ENCODE measurements at regions not wholly inside any gene's neighbourhood (a gene's known extent, or its start where the extent isn't known, plus 50 kb on each side); places are given as distances from the start of the nearest gene placed in this dataset.

DNA sequence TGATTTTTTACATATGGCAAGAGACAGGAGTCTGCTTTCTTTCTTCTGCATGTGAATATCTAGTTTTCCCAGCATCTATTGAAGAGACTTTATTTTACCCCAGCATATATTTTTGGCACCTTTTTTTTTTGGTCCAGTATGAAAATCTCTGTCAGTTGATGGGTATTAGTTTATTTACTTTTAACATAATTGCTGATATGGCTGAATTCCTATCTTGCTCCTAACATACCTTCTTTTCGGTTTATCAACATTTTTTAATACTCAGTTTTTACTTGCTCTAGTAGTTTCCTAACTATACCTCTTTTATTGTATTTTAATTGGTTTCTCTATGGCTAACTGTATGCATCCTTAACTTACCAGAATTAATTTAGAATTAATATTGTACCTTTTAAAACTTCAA is 77.5 kb upstream of the PDE7B start:
- no peak overlapping the region for H2AFZ ChIP-seq (ENCODE audit: low read length)
- H3K36me3 ChIP-seq (ENCODE audit: insufficient read depth, low read length), result no peaks in the 10 kb centered on the region

GRCh38 chr6:135779213-135779612 is 72.3 kb upstream of the PDE7B start:
- Histone ChIP-seq H4K20me1 (ENCODE audit: insufficient read depth, low read length) (no peaks in the 10 kb centered on the region), H3K4me2 (ENCODE audit: insufficient read depth, low read length) (no peak overlapping the region), H3K27me3 (ENCODE audit: insufficient read depth, low read length) (no peaks in the 10 kb centered on the region), H3K79me2 (ENCODE audit: insufficient read depth, low read length) (no peaks in the 10 kb centered on the region), H3K4me1 (ENCODE audit: insufficient read depth, low read length) (no peaks in the 10 kb centered on the region), H3K36me3 (ENCODE audit: insufficient read depth, low read length) (no peaks in the 10 kb centered on the region), H3K9me3 (ENCODE audit: low read depth, low read length) (no peaks in the 10 kb centered on the region), H3K4me3 (ENCODE audit: insufficient read depth, low read length) (no peak overlapping the region), H3K27ac (ENCODE audit: low read depth, low read length) (no peak overlapping the region), H2AFZ (ENCODE audit: low read length) (no peak overlapping the region)
- TF ChIP-seq, protein P1, sequence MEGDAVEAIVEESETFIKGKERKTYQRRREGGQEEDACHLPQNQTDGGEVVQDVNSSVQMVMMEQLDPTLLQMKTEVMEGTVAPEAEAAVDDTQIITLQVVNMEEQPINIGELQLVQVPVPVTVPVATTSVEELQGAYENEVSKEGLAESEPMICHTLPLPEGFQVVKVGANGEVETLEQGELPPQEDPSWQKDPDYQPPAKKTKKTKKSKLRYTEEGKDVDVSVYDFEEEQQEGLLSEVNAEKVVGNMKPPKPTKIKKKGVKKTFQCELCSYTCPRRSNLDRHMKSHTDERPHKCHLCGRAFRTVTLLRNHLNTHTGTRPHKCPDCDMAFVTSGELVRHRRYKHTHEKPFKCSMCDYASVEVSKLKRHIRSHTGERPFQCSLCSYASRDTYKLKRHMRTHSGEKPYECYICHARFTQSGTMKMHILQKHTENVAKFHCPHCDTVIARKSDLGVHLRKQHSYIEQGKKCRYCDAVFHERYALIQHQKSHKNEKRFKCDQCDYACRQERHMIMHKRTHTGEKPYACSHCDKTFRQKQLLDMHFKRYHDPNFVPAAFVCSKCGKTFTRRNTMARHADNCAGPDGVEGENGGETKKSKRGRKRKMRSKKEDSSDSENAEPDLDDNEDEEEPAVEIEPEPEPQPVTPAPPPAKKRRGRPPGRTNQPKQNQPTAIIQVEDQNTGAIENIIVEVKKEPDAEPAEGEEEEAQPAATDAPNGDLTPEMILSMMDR (IDR thresholded peaks at IDR 0.05; ENCODE audit: extremely low read depth, low read depth, low read length), result no peak
- no peak for DNase-seq (ENCODE audit: insufficient read length, low spot score, missing footprints)

More for the DNA sequence above, 77.5 kb upstream of the PDE7B start:
- TF ChIP-seq, protein P1 (IDR thresholded peaks at IDR 0.05; ENCODE audit: extremely low read depth, low read depth, low read length), result no peak
- Histone ChIP-seq H3K4me2 (ENCODE audit: insufficient read depth, low read length) (no peak overlapping the region), H3K27ac (ENCODE audit: low read depth, low read length) (no peak overlapping the region), H3K4me1 (ENCODE audit: insufficient read depth, low read length) (no peaks in the 10 kb centered on the region), H3K79me2 (ENCODE audit: insufficient read depth, low read length) (no peaks in the 10 kb centered on the region), H3K27me3 (ENCODE audit: insufficient read depth, low read length) (no peaks in the 10 kb centered on the region), H3K4me3 (ENCODE audit: insufficient read depth, low read length) (no peak overlapping the region), H3K9me3 (ENCODE audit: low read depth, low read length) (no peaks in the 10 kb centered on the region), H4K20me1 (ENCODE audit: insufficient read depth, low read length) (no peaks in the 10 kb centered on the region)
- no peak for DNase-seq (ENCODE audit: insufficient read length, low spot score, missing footprints)

DNA sequence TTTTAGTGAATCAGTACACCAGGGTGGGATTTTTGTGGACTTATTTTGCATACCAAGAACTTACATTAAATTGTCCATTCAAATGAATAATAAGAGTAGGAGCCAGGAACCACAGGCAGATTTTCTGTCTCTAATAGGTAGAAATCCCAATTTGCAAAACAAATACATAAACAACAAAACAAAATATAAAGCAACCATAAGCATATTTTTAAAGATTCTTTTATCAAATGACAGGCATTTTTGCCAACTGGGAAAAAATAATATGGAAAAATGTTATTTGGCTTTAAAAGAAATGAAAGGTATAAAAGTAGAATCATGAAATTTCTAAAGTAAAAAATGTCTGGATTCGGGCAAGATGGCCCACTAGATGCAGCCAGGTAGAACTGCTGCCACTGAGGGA is 71.2 kb upstream of the PDE7B start:
- Histone ChIP-seq H2AFZ (ENCODE audit: low read length) (no peak overlapping the region), H3K27me3 (ENCODE audit: insufficient read depth, low read length) (no peaks in the 10 kb centered on the region), H3K9me3 (ENCODE audit: low read depth, low read length) (no peaks in the 10 kb centered on the region), H3K27ac (ENCODE audit: low read depth, low read length) (no peak overlapping the region), H3K4me1 (ENCODE audit: insufficient read depth, low read length) (no peaks in the 10 kb centered on the region), H4K20me1 (ENCODE audit: insufficient read depth, low read length) (no peaks in the 10 kb centered on the region), H3K36me3 (ENCODE audit: insufficient read depth, low read length) (no peaks in the 10 kb centered on the region), H3K4me2 (ENCODE audit: insufficient read depth, low read length) (no peak overlapping the region), H3K4me3 (ENCODE audit: insufficient read depth, low read length) (no peak overlapping the region), H3K79me2 (ENCODE audit: insufficient read depth, low read length) (no peaks in the 10 kb centered on the region)
- TF ChIP-seq, protein P1 (IDR thresholded peaks at IDR 0.05; ENCODE audit: extremely low read depth, low read depth, low read length), result no peak
- no peak for DNase-seq (ENCODE audit: insufficient read length, low spot score, missing footprints)

GRCh38 chr6:135782546-135782945 is 69.0 kb upstream of the PDE7B start:
- Histone ChIP-seq H3K27me3 (ENCODE audit: insufficient read depth, low read length) (no peaks in the 10 kb centered on the region), H3K27ac (ENCODE audit: low read depth, low read length) (no peak overlapping the region), H3K4me2 (ENCODE audit: insufficient read depth, low read length) (no peak overlapping the region), H2AFZ (ENCODE audit: low read length) (no peak overlapping the region), H3K4me1 (ENCODE audit: insufficient read depth, low read length) (no peaks in the 10 kb centered on the region), H3K79me2 (ENCODE audit: insufficient read depth, low read length) (no peaks in the 10 kb centered on the region), H4K20me1 (ENCODE audit: insufficient read depth, low read length) (no peaks in the 10 kb centered on the region), H3K9me3 (ENCODE audit: low read depth, low read length) (no peaks in the 10 kb centered on the region), H3K36me3 (ENCODE audit: insufficient read depth, low read length) (no peaks in the 10 kb centered on the region), H3K4me3 (ENCODE audit: insufficient read depth, low read length) (no peak overlapping the region)
- TF ChIP-seq, protein P1 (IDR thresholded peaks at IDR 0.05; ENCODE audit: extremely low read depth, low read depth, low read length), result no peak
- no peak for DNase-seq (ENCODE audit: insufficient read length, low spot score, missing footprints)
